Fibroblast of villous mesenchyme (primary cell): ENCODE measurements at regions not wholly inside any gene's neighbourhood (a gene's known extent, or its start where the extent isn't known, plus 50 kb on each side); places are given as distances from the start of the nearest gene placed in this dataset. TPM values are rescaled to one million over a fixed set of nuclear protein-coding genes. Genes with fewer than 3 reads are reported as not detected.

Experiments used
- DNase-seq: peaks from one replicate; pipeline ENCODE4 v3.0.0-alpha.2; 2010; ENCODE audit warnings: low read depth
- H3K4me3 ChIP-seq: 2 replicates; pipeline ENCODE4 v1.5.1; 2011; ENCODE audit warnings: low read depth, mild to moderate bottlenecking, low read length
- small RNA-seq: library from RNA; depleted of rRNA; stranded (forward); fragments of <200 nt; gene quantifications from one replicate; pipeline ENCODE3, GENCODE V24; 2012
- TF ChIP-seq, protein P1 (sequence below): IDR thresholded peaks from 2 replicates; pipeline ENCODE4 v1.5.1; 2012; ENCODE audit warnings: low read depth, mild to moderate bottlenecking, low read length; ENCODE audit not compliant: insufficient read depth

DNA sequence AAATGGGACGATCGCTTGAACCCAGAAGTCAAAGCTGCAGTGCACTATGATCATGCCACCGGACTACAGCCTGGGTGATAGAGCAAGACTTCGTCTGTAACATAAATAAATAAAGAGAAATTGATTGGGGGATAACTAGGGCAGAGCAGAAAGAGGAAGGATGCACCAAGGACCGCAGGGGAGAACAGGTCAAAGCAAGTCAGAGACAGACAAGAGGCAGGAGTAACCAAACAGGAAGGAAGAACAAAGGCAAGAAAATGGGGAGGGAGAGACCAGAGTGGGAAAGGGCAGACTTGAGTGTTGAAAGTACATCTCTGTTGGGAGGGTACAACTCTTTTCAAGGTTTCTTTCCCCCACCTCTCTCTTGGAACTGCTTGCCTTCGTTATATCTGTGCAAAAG is 50.8 kb upstream of the ELK3 start:
- no peak for DNase-seq
- no peak overlapping the region for H3K4me3 ChIP-seq
- TF ChIP-seq, protein P1, sequence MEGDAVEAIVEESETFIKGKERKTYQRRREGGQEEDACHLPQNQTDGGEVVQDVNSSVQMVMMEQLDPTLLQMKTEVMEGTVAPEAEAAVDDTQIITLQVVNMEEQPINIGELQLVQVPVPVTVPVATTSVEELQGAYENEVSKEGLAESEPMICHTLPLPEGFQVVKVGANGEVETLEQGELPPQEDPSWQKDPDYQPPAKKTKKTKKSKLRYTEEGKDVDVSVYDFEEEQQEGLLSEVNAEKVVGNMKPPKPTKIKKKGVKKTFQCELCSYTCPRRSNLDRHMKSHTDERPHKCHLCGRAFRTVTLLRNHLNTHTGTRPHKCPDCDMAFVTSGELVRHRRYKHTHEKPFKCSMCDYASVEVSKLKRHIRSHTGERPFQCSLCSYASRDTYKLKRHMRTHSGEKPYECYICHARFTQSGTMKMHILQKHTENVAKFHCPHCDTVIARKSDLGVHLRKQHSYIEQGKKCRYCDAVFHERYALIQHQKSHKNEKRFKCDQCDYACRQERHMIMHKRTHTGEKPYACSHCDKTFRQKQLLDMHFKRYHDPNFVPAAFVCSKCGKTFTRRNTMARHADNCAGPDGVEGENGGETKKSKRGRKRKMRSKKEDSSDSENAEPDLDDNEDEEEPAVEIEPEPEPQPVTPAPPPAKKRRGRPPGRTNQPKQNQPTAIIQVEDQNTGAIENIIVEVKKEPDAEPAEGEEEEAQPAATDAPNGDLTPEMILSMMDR = no peak

DNA sequence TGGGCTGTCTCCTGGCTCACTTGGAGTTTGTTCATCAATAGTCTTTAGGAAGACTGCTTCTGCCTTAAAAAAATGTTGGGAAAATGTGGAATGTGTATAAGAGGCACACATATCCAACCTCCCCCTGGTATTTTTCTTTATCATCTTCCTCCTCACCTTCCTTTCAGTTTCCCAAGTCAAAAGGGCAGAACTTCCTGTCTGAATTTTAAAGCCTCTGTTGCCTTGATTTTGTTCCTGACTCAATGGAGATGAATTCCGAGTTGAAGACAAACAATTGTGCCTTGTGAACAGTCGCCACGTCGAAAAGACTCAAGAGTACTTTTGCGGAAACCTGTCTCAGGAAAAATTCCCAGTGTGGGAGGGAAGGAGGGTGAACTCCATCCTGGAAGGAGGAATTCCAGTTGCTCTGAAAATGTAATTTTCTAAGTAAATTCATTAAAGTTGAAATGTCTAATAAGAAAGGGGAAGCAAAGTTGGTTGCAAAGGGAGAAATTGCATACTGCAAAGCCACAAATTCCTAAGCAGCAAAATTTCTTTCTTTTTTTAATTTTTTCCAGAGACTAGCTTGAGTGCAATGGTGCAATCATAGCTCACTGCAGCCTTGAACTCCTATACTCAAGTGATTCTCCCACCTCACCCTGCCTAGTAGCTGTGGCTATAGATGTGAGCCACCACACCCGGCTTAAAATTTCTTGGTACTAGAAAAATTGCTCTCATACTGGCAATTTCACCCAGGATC is 50.2 kb upstream of the ELK3 start:
- H3K4me3 ChIP-seq = no peak overlapping the region
- TF ChIP-seq, protein P1 = no peak
- DNase-seq = no peak

Small RNAs in the stretch of these regions (small RNA-seq; reads per million reads assigned to genes)
- not detected for gene RN7SL88P
